Omental fat pad (tissue), 3 donors: ENCODE measurements at regions not wholly inside any gene's neighbourhood (a gene's known extent, or its start where the extent isn't known, plus 50 kb on each side); places are given as distances from the start of the nearest gene placed in this dataset.

ENCODE experiments used
- ATAC-seq: fragments of 150-250 bp; one replicate; pipeline ENCODE4 v1.9.1; 2016; ENCODE audit warnings: mild to moderate bottlenecking, moderate library complexity; ENCODE audit not compliant: low FRiP score
- DNase-seq: peaks from one replicate; pipeline ENCODE4 v3.0.0-alpha.2; 2019; ENCODE audit warnings: low spot score
- TF ChIP-seq, protein P1 (sequence below), 3 donors: fragments of 450-650 bp; IDR thresholded peaks; one replicate each; pipeline ENCODE4 v1.5.1; 2016 to 2017; ENCODE audit warnings: antibody characterized with exemption in 3 of 3, mild to moderate bottlenecking in 3 of 3, moderate library complexity in 2 of 3

DNA sequence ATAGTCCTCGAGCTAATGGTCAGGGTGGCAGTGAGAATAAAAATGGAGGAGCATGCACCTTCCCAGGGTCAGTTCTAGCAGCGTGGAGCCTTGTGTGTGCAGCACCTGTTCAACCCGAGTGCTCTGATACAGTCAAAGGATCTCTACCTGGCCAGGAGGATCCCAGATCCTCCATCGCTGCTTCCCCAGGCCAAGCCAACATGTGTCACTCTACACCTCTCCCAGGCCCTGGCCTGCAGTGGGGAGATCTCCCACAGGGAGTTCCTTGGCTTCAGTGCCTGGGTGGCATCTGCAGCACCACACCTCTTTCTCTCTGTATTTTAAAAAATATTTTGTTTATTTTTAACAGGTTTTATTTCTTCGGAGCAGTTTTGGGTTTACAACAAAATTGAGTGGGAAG lies 414.8 kb upstream of the C2CD4B start:
- TF ChIP-seq, protein P1, sequence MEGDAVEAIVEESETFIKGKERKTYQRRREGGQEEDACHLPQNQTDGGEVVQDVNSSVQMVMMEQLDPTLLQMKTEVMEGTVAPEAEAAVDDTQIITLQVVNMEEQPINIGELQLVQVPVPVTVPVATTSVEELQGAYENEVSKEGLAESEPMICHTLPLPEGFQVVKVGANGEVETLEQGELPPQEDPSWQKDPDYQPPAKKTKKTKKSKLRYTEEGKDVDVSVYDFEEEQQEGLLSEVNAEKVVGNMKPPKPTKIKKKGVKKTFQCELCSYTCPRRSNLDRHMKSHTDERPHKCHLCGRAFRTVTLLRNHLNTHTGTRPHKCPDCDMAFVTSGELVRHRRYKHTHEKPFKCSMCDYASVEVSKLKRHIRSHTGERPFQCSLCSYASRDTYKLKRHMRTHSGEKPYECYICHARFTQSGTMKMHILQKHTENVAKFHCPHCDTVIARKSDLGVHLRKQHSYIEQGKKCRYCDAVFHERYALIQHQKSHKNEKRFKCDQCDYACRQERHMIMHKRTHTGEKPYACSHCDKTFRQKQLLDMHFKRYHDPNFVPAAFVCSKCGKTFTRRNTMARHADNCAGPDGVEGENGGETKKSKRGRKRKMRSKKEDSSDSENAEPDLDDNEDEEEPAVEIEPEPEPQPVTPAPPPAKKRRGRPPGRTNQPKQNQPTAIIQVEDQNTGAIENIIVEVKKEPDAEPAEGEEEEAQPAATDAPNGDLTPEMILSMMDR (IDR thresholded peaks at IDR 0.05): no peak
- DNase-seq (no peak), ATAC-seq (no peak)

DNA sequence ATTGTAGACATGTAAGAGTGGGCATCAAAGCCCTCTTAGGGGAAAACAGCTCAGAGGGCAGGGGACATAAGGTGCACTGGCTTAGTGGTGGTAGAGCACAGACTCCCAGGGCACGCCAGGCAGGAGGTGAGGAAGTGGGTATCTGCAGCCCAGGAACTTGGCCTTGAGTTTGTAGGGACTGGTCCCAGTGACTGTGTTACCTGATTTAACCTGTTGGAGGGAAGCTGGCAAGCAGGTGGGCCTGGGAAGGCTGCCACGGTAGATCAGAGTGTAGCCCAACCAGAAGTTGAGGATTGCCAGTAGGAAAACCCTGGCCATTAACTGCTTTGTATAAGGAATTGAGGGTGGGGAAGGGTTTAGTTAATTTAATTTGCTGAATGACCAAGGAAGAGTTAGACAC lies 417.5 kb upstream of the C2CD4B start:
- TF ChIP-seq, protein P1 (IDR thresholded peaks at IDR 0.05): no peak
- no peak for ATAC-seq

GRCh38 chr15:62584301-62585235 lies 419.5 kb upstream of the C2CD4B start:
- ATAC-seq (no peak), DNase-seq (no peak)
- TF ChIP-seq, protein P1 (IDR thresholded peaks at IDR 0.05): no peak

More for the DNA sequence above, 417.5 kb upstream of the C2CD4B start:
- DNase-seq: no peak

DNA sequence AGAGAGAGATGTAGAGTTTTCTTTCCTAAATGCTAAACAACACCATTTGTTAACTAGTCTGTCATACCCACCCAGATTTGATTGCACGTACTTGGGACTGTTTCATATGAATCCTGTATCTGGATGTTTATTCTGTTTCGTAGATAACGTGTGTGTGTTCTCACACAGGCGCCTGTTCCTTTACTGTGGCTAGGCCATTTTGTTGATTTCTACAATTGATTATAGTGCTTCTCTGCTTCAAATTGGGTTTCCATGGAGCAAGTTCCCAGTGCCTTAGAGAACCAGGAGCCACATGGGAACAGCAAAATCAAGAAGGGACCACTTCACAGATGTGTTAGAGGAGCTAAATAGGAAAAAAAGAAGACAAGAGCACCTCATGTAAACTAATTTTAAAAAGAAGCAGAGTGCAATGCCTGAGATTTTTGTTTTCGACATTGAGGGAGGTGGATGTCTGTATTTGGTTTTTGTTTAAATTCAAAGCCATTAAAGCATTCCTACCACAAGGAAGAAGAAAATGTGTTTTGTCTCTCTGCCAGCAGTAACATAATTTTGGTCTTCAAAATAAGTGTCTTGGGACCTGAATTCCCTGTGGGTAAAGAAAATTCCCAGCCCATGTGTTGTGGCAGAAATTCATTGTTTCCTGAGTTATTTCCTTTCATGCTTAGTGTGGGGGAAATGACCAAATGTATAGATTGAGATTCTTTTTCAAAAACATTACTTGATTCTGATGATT lies 424.0 kb upstream of the C2CD4B start:
- DNase-seq (no peak), ATAC-seq (no peak)
- TF ChIP-seq, protein P1 (IDR thresholded peaks at IDR 0.05): no peak

DNA sequence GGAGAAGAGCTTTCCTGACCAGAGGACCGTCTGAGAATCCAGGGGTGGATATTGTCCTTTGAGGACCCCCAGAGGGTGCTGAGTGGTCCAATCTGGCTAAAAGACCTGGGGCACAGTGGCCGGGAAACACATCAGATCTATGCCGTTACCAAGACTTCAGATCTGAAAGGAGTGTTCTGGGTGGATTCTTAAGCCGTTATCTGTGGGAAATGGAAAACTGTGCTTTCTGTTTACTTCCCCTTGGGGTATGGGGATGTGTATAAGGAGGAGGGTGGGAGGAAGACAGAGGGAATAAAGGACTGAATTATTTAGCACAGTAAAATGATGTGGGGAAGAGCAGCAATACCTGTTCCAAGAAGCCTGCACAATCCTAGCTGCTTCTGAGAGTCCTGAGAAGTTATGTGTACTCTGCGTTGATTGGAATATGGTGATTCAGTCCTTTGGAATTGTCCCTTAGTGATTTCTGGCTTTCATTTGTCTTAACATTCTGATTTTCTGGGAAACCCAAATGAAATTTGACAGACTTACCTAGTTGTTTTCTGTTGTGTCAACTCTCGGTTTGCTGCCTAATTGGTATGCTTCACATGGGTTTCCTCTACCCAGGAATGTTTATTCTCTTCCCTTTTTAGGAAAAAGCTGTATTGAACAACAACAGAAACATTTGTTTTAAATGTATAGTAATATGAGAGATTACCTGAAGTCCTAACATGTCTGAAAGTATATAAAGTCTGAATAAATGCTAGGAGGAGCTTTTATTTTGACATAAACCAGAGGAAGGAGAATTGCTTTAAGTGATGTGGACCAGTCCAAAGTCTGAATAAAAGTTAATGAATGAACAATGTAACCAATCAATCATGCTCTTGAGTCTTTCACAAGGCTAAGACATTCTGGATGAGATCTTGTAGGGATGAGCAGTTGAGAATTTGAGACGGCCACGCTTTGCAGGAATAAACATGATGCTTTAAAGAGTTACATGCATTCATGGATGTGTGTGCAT lies 427.1 kb upstream of the C2CD4B start:
- TF ChIP-seq, protein P1 (IDR thresholded peaks at IDR 0.05): no peak
- ATAC-seq (no peak), DNase-seq (no peak)

GRCh38 chr15:62592920-62593319 lies 427.8 kb upstream of the C2CD4B start:
- DNase-seq (no peak), ATAC-seq (no peak)
- TF ChIP-seq, protein P1 (IDR thresholded peaks at IDR 0.05): no peak
